ENCODE measurements at regions not wholly inside any gene's neighbourhood (a gene's known extent, or its start where the extent isn't known, plus 50 kb on each side); places are given as distances from the start of the nearest gene placed in this dataset.

DNA sequence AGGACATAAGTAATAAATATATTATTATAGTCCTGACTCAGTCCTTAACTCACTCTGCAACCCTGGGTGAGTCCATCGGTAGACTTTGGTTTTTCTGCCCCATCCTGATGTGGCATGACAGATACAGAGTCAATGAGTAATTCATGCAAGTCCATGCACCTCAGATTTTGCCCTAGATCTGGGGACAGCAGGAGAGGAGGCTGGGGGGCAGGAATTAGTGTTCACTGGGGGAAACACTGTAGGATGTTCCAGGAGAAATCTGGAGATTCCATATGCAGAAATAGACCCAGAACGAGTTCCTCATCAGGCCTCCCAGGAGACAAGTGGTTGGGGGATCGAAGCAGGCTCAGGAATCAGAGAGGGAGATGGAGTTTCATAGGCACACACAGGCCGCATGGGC lies 150.8 kb downstream of the DICER1 start:
- TF ChIP-seq EP300 (IDR thresholded peaks at IDR 0.05) = no peak
- TF ChIP-seq, protein P1, sequence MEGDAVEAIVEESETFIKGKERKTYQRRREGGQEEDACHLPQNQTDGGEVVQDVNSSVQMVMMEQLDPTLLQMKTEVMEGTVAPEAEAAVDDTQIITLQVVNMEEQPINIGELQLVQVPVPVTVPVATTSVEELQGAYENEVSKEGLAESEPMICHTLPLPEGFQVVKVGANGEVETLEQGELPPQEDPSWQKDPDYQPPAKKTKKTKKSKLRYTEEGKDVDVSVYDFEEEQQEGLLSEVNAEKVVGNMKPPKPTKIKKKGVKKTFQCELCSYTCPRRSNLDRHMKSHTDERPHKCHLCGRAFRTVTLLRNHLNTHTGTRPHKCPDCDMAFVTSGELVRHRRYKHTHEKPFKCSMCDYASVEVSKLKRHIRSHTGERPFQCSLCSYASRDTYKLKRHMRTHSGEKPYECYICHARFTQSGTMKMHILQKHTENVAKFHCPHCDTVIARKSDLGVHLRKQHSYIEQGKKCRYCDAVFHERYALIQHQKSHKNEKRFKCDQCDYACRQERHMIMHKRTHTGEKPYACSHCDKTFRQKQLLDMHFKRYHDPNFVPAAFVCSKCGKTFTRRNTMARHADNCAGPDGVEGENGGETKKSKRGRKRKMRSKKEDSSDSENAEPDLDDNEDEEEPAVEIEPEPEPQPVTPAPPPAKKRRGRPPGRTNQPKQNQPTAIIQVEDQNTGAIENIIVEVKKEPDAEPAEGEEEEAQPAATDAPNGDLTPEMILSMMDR (IDR thresholded peaks at IDR 0.05) = no peak
